DMS53 treated with DMSO at 0.1 percent for 48 hours (cell line): ENCODE measurements at regions not wholly inside any gene's neighbourhood (a gene's known extent, or its start where the extent isn't known, plus 50 kb on each side); places are given as distances from the start of the nearest gene placed in this dataset.
"Not testable (repeated sequence)": the region's sequence is repeated elsewhere in the genome, so short reads cannot be mapped to it uniquely, and the experiment has no call there.

Experiments used
- DNase-seq: peaks from one replicate; lab custom pipeline; 2025; ENCODE audit not compliant: unreplicated experiment; lab: John Stamatoyannopoulos, UW

DNA sequence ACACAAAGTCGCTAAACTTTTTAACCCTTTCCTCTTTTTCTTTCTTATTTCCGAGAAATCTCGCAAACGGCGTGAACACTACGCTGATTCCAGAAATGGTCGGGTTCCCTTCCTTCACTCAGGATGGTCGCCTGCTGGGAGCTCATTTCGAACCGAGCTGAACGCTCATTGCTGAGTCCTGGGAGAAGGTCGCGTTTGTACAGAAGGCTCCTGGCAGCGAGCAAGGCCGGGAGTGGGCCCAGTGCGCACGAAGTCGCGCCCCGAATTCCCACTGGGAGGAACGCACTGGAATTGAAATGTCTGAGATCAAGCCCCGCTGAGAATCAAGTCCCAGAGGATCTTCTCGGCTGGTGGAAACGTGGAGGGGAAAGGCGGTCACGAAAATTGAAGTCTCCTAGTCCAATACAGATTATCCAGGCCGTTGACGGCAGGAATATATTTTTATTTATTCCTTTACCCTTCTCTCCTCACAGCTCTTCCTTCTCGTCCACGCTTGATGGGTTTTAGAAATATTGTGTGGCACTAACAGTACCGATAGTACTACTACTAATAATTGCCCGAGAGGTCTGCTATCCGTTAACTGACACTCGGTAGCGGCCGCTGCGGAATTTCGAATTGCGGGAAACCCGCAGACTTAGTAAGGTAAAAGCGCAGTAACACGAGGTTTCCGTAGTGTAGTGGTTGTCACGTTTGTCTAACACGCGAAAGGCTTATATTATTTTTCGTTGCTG is 207.2 kb upstream of the ZNF184 start:
- no peak for DNase-seq

DNA sequence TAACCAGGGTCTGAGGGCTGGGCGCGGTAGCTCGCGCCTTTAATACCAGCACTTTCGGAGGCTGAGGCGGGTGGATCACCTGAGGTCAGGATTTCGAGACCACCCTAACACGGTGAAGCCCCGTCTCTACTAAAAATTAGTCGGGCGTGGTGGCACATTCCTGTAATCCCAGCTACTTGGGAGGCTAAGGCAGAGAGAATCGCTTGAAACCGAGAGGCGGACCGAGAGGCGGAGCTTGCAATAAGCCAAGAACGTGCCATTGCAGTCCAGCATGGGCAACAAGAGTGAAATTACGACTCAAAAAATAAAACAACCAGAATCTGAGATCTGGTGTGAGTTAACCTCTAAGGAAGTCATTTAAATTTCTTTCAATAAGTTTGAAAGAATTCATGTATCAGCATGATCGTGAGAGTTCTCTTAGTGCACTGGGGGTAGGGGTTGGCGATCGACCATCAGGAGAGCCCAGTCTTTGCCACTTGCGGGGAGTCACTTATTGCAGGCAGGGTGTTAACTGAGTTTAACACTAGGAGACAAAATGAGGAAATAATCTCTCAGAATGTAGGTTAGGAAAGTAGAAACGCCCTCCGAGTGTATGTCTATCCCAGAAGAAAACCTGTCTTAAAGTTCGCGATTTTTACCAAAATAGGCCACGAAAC is 206.5 kb upstream of the ZNF184 start:
- DNase-seq: no peak

DNA sequence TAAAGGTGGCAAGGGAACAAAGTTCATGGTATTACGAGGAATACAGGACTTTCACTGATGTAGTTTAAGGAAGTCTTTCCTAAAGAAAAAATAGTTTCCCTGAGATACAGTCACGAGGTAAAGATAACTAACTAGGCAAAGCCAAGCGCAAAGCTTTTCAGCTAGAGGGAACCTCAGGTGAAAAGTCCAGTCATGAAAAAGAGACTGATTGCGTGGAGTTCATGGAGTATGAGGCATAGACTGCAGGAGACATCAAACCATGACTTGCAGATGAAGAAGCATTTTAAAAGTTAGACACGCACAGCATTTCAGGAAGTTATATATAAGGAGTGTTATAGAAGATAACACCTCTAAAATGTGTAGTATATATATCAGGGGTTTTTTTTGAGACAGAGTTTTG is 205.6 kb upstream of the ZNF184 start:
- DNase-seq: no peak

DNA sequence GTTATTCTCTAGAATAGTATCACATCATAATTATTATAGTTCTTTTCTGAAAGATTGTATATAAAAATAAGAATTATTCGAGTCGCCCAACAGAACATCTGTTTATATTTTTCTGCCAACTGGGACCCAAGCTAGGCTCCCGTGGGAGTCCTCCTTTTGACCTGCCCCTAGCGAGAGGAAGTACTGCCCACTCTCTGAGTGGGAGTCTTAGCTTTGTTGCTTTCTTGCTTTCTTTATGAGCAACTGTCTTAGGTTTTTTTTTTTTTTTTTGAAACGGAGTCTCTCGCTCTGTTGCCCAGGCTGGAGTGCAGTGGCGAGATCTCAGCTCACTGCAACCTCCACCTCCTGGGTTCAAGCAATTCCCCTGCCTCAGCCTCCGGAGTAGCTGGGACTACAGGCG is 202.0 kb upstream of the ZNF184 start:
- DNase-seq: no peak

DNA sequence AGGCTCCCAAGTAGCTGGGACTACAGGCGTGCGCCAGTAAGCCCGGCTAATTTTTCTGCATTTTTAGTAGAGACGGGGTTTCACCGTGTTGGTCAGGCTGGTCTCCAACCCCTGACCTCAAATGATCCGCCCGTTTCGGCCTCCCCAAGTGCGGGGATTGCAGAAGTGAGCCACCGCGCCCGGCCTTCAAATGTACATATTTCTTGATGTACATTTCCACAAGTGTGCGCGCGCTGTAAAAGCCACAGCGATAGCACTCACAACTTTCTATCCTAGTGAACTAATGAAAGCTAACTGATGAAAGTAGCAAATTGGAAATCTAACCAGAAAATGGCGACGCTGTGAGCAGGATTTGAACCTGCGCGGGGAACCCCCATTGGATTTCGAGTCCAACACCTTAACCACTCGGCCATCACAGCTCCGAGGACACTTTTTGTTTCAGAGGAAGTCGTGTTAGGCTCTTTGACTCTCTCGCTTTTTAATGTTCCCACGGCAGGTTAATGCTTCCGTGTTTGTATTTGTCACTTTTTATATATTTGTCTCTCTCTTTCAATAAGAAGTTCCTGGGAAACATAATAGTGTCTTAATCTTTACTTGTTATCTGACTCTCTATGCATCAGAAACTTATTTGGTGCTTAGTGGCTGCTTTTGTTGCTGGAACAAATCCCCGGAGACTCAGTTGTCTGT is 199.4 kb upstream of the ZNF184 start:
- no peak for DNase-seq

DNA sequence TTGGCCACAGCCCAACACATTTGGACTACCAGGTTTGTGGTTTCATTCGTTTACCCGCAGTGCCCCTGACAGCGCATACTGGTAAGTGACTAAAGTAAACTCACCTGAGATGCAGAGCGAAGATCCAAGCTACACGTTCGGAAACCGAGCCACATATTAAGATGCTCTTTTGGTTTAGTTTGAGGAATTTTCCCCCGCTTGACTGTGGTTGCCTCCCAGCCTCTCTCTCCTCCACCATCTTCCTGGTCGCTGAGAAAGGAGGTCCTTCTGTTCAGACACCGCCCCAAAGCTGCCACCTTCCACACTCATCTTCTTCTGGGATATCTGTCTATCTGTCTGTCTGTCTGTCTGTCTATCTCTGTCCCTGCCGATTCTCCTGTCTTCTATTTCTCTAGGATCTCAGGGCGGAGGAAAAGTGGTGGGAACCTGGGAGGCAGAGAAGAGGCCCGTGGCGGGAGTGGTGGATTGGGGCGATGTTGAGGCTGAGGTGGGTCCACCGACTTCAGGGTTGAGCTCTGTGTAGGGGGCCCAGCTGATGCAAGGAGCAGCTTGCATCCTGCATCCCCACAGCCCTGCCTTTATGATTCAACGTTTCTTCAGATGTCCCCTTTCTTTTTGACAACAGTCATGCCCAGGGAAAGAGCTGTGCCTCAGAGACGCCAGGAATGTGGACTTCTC is 196.9 kb upstream of the ZNF184 start:
- DNase-seq: no peak

DNA sequence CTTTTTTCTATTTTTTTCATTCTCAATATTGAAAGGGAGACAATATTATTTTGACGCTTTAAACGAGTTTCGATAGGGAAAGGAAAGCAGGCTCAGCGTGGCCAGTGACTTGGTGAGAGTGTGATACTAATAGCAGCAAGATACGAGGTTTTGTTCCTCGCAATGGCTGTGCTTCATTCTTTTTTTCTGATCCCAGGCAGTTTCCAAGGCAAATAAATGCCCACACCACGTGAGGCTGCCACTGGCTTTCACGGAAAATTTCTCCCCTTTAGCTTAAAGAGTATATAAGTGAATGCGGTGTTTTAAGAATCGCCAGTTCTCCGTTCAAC is 196.4 kb upstream of the ZNF184 start:
- DNase-seq: no peak

DNA sequence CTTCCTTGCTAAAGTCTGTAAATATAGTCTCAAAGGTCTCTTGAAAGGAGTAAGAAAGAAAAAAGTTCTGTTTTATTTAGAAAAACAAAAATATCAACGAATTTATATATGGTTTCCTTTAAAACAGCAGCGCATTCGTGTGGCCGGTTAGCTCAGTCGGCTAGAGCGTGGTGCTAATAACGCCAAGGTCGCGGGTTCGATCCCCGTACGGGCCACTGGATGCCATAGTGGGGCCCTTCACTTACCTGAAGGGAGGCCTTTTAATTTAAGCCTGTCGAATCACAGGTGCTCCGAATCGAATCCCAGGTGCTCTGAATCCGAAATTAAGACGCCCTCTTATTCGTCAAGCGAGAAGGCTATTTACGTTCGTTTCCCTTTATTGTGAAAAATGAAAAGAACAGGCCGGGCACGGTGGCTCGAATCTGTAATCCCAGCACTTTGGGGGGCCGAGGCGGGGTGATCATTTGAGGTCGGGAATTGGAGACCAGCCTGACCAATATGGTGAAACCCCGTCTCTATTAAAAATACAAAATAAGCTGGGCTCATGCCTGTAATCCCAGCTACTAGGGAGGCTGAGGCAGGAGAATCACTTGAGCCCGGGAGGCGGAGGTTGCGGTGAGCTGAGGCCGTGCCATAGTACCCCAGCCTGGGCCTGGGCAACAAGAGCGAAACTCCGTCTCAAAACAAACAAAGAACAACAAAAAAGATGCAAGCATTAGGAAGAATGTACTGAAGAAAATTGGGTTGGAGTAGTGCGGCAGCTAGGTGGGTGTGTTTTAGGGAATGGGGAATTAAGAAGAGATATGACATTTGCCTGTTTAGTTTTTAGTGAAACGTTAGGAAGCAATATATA is 195.8 kb upstream of the ZNF184 start:
- no peak for DNase-seq

DNA sequence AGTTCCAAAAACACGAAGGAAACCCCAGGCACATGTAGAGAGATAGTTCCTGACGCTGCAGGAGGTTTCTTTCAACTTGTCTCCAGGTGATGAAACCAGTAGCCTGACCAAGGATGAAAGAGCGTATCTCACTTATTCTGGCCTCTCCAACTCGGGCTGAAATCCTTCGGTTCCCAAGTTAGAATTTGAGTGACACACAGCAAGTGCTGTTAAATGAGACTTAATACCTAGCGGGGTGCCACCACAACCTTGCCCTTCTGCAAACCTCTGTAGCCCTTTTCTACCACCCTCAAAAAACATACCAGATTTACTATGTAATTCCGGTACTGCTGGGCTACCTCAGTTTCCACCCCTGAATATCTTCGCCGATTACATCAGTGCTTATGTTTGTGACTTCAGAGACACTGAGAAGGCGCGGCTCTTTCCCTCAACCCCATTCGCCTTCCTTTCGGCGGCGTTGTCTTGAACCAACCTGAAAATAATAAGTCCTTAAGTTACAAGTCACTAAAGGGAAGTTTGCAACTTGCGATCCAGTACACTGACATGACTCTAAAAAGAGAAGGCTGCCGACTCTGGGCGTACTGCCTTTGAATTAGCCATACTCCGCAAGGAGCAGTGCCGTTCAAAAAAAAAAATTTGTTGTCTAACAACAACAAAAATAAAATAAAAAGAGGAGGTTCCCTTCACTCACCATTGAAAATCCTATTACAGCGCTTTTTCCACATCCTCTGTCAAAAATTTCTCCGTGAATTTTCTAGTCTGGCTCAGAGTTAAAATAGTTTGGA is 194.9 kb upstream of the ZNF184 start:
- DNase-seq: no peak

DNA sequence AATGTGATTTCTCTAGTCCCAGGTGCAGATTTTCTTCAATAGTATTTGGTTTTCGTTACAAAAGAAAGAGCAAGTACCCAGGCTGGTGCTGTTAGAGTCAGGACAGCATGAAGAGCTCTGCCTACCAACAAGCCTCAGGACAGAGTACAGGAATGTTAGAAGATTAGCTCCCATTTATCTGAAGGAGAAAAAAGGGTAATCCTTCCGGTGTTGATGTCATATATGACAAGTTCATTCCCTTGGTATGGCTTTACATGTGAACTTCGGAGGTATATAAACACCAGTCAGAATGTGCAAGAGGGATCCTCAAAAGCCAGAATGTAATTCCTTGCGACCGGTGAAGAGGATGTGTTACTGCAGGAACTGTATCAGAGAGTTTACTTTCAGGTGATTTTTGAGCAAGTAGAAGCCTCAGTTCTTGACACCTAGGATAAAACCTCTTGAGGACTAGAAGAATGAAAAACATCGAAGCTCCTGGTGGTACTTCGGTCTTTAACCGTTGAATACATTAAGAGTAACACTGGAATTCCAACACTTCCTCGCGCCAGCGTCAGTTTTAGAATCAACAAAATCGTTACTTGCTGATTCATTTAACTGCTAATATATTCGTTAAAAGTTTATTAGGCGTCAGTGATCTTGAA is 194.2 kb upstream of the ZNF184 start:
- DNase-seq: no peak

DNA sequence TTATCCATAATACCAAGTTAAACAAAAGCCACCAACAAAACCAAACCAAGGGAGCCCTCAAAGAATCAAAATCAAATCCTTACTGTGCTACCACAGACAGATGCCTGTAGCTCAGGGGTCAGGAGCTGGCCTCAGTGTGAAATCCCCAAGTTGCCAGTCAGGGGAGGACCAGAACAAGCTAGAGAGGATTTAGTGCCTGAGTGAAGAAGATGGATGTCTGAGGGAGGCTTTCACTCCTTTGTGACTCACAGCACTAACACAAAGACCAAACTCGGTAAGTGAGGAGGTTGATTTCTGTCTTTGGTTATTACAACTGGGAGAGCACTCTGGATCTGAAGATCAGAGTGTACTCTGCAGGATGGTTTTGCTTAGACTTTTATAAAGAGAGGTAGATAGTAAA is 189.9 kb upstream of the ZNF184 start:
- no peak for DNase-seq

DNA sequence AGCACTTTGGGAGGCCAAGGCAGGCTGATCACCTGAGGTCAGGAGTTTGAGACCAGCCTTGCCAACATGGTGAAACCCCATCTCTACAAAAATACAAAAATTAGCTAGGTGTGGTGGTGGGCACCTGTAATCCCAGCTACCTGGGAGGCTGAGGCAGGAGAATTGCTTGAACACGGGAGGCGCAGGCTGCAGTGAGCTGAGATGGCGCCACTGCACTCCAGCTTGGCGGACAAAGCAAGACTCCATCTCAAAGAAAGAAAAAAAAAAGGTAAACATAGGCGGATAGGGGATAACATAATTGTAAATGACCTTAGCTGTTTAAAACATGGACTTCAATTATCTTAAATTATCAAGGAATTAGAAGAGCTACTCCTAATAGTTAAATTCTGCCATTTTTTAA is 189.3 kb upstream of the ZNF184 start:
- DNase-seq: not testable (repeated sequence)

DNA sequence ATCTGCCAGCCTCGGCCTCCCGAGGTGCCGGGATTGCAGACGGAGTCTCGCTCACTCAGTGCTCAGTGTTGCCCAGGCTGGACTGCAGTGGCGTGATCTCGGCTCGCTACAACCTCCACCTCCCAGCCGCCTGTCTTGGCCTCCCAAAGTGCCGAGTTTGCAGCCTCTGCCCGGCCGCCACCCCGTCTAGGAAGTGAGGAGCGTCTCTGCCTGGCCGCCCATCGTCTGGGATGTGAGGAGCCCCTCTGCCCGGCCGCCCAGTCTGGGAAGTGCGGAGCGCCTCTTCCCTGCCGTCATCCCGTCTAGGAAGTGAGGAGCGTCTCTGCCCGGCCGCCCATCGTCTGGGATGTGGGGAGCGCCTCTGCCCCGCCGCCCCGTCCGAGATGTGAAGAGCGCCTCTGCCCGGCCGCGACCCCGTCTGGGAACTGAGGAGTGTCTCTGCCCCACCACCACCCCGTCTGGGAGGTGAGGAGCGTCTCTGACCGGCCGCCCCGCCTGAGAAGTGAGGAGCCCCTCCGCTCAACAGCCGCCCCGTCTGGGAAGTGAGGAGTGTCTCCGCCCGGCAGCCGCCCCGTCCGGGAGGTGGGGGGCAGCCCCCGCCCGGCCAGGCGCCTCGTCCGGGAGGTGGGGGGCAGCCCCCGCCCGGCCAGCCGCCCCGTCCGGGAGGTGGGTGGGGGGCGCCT is 180.4 kb upstream of the ZNF184 start:
- DNase-seq: not testable (repeated sequence)

DNA sequence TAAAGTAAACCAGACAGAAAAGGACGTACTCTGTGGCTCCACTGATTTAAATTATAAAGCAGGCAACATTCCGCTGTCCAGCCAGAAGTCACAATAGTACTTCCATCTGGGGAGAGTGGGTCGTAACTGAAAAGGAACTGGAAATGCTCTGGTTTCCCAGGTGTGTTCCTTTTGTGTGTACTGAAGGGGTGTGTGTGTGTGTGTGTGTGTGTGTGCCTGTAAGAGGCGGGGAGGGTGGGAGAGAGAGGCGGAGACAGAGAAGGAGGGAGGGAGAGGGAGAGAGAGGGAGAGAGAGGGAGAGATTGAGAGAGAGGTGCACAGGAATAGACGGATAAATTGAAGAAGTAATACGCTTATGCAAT is 178.4 kb upstream of the ZNF184 start:
- no peak for DNase-seq

DNA sequence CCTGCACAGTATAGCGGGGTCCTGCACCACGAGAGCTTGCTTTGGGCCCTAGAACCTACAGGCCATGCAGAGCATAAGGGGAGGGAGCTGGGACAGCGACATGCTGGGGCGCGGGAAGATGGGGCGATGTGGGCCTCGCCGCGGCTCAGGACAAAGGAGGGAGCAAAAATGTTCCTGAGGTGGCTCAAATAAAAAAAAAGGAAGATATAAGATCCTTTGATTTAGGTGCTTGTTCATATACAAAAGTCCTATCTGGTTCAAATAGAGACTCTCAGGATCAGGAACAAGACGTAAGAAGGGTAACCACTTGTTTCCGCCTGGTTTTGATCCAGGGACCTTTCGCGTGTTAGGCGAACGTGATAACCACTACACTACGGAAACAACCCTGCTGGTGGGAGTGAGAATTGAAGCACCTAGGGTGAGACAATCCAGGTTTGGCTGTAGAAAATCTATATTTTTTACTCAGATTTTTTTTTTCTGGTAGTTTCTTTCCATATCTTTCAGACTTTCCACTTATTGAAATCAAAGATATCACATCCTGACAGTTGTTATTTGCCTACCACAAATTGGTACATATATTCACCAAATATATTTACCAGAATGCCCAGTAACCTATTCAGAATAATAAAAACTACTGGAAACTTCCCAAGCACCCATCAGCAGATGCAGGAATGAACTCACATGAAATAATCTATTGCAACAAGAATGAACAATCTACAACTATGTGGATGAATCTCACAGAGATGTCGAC is 177.9 kb upstream of the ZNF184 start:
- peak; percentile 8 for DNase-seq

DNA sequence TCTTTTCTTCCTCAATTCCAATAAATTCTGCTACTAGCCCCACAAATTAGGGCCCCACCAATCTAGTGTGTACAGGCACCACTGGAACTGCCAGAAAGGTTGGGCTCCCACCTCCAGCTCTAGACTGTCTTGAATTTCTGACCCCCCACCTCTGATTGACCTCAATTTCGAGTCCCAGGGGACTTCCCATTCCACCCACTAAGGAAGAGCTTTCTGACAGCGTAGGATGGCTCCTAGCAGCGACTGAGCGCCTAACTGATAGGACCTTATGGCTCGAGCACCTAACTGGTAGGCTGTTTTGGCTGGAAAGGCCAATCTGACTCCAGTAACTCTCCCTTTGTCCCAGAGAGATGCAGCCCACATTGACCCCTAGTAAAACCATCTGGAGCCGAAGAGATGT is 171.6 kb upstream of the ZNF184 start:
- DNase-seq: no peak

DNA sequence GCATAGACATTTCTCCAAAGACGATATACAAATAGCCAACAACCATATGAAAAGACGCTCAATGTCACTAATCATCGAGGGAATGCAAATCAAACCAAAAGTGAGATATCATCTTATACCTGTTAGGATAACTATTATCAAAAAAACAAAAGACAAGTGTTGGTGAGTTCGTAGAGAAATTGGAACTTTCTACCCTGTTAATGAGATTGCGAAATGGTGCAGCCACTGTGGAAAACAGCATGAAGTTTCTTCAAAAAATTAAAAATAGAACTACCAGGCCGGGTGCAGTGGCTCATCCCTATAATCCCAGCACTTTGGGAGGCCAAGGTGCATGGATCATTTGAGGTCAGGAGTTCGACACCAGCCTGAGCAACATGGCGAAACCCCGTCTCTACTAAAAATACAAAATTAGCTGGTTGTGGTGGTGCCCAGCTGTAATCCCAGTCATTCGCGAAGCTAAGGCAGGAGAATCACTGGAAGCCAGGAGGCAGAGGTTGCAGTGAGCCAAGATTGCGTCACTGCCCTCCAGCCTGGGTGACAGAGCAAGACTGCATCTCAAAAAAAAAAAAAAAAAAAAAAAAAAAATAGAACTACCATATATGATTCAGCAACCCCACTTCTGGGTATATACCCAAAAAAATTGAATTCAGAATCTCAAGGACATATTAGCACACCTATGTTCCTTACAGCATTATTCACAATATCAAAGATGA is 170.0 kb upstream of the ZNF184 start:
- no peak for DNase-seq

DNA sequence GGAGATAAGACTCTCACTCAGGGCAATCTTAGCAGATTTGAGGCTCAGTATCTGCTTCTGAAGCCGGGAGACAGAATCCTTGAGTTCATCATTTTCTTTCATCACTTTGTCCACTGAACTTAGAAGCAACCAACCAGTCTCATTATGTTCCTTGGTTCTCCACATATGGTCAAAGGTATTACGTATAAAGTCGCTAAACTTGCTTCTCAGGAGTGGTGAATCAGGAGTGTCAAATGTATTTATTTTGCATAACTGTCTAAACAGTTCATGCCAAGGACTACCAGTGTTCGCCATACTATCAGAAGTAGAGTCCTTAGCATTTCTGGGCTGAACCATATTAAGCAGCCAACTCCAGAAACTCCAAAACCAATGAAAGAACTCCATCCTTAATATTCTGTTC is 163.0 kb upstream of the ZNF184 start:
- not testable (repeated sequence) for DNase-seq
